ENCODE measurements at regions not wholly inside any gene's neighbourhood (a gene's known extent, or its start where the extent isn't known, plus 50 kb on each side); places are given as distances from the start of the nearest gene placed in this dataset.
"Not testable (repeated sequence)": the region's sequence is repeated elsewhere in the genome, so short reads cannot be mapped to it uniquely, and the experiment has no call there.

DNA sequence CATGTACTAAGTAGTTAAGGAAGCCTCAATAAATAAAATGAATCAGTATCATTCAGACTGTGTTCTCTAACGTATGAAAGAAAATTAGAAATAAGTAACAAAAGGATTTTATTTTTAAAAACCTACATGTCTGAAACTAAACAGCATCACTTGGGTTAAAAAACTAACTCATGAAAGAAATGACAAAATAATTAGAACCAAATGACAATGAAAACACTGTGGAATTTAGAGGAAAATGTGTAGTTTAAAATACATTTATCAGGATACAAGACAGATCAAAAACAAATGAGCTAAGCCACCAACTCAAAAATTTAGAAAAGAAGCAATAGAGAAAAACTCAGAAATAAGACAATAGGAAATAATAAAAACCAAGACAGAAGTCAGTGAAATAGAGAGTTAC is 108.7 kb downstream of the TENT5C start:
- no peak for DNase-seq (ENCODE audit: low read depth)
- H3K4me3 ChIP-seq (ENCODE audit: low read depth, low read length) = no peak overlapping the region
- TF ChIP-seq, protein P1, sequence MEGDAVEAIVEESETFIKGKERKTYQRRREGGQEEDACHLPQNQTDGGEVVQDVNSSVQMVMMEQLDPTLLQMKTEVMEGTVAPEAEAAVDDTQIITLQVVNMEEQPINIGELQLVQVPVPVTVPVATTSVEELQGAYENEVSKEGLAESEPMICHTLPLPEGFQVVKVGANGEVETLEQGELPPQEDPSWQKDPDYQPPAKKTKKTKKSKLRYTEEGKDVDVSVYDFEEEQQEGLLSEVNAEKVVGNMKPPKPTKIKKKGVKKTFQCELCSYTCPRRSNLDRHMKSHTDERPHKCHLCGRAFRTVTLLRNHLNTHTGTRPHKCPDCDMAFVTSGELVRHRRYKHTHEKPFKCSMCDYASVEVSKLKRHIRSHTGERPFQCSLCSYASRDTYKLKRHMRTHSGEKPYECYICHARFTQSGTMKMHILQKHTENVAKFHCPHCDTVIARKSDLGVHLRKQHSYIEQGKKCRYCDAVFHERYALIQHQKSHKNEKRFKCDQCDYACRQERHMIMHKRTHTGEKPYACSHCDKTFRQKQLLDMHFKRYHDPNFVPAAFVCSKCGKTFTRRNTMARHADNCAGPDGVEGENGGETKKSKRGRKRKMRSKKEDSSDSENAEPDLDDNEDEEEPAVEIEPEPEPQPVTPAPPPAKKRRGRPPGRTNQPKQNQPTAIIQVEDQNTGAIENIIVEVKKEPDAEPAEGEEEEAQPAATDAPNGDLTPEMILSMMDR (IDR thresholded peaks at IDR 0.05; ENCODE audit: low read depth, low read length, missing control alignments) = no peak

DNA sequence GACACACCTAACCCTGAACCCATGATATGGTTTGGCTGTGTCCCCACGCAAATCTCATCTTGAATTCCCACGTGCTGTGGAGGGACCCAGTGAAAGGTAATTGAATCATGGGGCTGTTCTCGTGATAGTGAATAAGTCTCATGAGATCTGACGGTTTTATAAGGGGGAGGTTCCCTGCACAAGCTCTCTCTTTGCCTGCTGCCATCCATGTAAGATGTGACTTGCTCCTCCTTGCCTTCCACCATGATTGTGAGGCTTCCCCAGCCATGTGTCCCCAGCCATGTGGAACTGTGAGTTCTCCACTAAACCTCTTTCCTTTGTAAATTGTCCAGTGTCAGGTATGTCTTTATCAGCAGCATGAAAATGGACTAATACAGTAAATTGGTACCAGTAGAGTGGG is 110.2 kb downstream of the TENT5C start:
- not testable (repeated sequence) for H3K4me3 ChIP-seq (ENCODE audit: low read depth, low read length); DNase-seq (ENCODE audit: low read depth)

- not testable (repeated sequence) for H3K4me3 ChIP-seq (ENCODE audit: low read depth, low read length); DNase-seq (ENCODE audit: low read depth)
Observed at GRCh38 chr1:117717980-117718379, 112.1 kb downstream of the TENT5C start.

- not testable (repeated sequence) for H3K4me3 ChIP-seq (ENCODE audit: low read depth, low read length); DNase-seq (ENCODE audit: low read depth)
Observed at GRCh38 chr1:117718596-117718995, 112.7 kb downstream of the TENT5C start.

DNA sequence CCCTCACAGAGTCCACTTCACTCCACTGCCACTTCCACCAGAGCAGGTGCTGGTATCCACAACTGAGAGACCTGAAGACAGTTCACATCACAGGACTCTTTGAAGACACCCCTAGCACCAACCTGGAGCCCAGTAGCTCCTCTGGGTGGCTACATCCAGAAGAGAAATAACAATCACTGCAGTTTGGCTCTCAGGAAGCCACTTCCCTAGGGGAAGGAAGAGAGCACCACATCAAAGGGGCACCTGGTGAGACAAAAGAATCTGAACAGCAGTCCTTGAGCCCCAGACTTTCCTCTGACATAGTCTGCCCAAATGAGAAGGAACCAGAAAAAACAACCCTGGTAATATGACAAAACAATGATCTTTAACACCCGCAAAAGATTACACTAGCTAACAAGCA is 113.2 kb downstream of the TENT5C start:
- DNase-seq (ENCODE audit: low read depth) = no peak
- no peak overlapping the region for H3K4me3 ChIP-seq (ENCODE audit: low read depth, low read length)

DNA sequence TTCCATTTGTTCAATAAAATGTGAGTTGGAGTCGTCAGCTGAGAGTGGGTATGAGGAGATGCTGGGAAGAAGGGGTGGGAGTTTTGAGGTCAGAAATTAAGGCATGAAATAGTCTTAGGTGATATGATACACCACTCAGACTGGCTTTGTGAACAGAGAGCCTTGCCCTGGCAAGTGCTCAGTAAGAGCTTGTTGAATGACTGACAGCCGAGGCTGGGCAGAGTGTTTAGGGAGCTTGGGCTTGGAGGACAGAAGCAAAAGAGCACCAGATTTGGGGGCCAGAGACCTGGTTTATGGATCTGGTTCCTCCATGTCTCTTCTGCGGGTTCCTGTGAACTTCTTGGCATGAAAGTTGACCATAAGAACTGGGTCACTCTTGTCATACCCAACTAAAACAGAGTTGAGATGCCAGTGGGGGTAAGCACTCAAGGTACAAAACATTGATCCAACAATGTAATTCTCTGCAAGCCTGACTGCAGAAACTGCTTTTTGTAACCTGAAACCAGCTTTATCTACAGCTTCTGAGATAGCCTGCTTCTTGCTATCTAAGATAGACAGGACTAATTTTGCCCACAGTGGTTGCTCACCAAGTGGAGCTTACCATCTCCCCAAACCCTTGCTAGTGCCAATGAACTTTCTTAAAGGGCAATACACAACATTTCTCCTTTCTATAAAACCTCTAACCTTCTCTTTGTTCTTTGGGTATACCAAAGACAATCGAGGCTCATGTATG is 126.4 kb downstream of the TENT5C start:
- no peak for DNase-seq (ENCODE audit: low read depth)
- TF ChIP-seq, protein P1 (IDR thresholded peaks at IDR 0.05; ENCODE audit: low read depth, low read length, missing control alignments) = no peak
- H3K4me3 ChIP-seq (ENCODE audit: low read depth, low read length) = no peak overlapping the region

More for the DNA sequence above, 113.2 kb downstream of the TENT5C start:
- TF ChIP-seq, protein P1 (IDR thresholded peaks at IDR 0.05; ENCODE audit: low read depth, low read length, missing control alignments) = no peak

DNA sequence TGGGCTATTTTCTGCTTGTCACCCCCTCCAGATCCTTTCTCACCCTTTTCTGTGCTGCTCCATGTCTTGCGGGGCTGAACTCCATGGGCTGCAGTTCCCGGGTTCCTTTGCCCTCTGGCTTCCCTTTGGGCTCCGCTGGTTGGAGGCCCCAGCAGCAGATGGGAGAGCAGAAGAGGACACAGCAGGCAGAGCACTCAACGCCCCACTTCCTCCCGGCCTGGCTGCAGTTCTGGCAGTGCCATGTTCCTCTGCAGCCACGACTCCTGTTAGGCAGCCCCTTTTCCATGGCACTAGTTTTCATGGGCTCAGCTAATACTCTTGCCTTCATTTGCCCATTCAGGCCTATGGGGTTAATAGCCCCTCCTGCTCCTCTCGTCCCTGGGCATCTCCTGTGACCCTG is 127.1 kb downstream of the TENT5C start:
- TF ChIP-seq, protein P1 (IDR thresholded peaks at IDR 0.05; ENCODE audit: low read depth, low read length, missing control alignments) = no peak
- DNase-seq (ENCODE audit: low read depth) = no peak
- no peak overlapping the region for H3K4me3 ChIP-seq (ENCODE audit: low read depth, low read length)

DNA sequence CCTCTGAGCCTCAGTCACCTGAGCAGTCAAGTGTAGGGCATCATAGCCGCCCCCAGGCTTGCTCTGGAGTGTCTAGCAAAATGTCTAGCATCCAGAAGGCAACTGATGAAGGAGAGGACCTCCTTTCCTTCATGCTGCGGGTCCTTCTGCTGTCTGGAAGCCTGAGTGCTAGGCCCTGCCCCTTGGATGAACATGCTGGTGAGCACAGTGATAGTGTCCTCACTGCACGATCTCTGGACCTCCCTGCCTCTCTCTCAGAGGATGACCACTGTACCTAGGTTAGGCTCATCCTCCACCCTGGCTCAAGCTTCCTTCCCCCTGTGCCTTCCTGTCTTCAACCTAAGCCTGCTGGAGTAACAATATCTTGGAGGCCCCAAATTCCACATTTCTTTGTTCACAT is 128.6 kb downstream of the TENT5C start:
- no peak for DNase-seq (ENCODE audit: low read depth)
- H3K4me3 ChIP-seq (ENCODE audit: low read depth, low read length) = no peak overlapping the region
- TF ChIP-seq, protein P1 (IDR thresholded peaks at IDR 0.05; ENCODE audit: low read depth, low read length, missing control alignments) = no peak

Measured in GM12864 (cell line).